K562 (cell line): ENCODE measurements at regions not wholly inside any gene's neighbourhood (a gene's known extent, or its start where the extent isn't known, plus 50 kb on each side); places are given as distances from the start of the nearest gene placed in this dataset.
"Not testable (repeated sequence)": the region's sequence is repeated elsewhere in the genome, so short reads cannot be mapped to it uniquely, and the experiment has no call there.

Experiments used
- ATAC-seq: fragments of 200-7000 bp; cut with Tn5 transposase; 3 replicates; pipeline ENCODE4 v1.9.1; 2020; ENCODE audit warnings: moderate library complexity
- BruUV-seq: library from RNA; stranded (reverse); fragments of 400-500 nt; replicated peaks from 2 replicates; lab custom pipeline; 2021; lab: Mats Ljungman, UMichigan
- CTCF ChIA-PET: fragments of 300-600 bp; formaldehyde crosslinking; extraction: SDS; loops from one replicate; lab custom pipeline; 2021; ENCODE audit warnings: low intra/inter-chr PET ratio; lab: Yijun Ruan, JAX
- POLR2A ChIA-PET: fragments of 300-600, 350-650 bp; sonication (Branson Sonifier 250); formaldehyde crosslinking; extraction: SDS; loops from one replicate; lab custom pipeline; 2021; ENCODE audit warnings: antibody characterized with exemption, inconsistent platforms; lab: Yijun Ruan, JAX
- DNase-seq, 4 experiments: peaks; one replicate each; pipeline versions ENCODE4 v3.0.0 to v3.0.0-alpha.2; 2011 to 2018; ENCODE audit warnings: low spot score in 3 of 4, mixed read lengths in 3 of 4; ENCODE audit errors: extremely low read depth in 1 of 4
- FAIRE-seq: peaks from 2 replicates; lab custom pipeline; 2011; peaks lifted over from hg19 to GRCh38; lab: Jason Lieb, UNC
- H2AFZ ChIP-seq: 2 replicates; pipeline ENCODE4 v1.6.0; 2011; ENCODE audit warnings: low read depth, low read length, control low read depth, inconsistent platforms
- H3K27ac ChIP-seq: fragments of 200-600 bp; 3 replicates; pipeline ENCODE4 v1.8.0; 2011; ENCODE audit warnings: low read depth, mild to moderate bottlenecking, control low read depth, inconsistent platforms, low read length, moderate library complexity, mixed read lengths; ENCODE audit errors: extremely low read depth
- H3K27me3 ChIP-seq, 2 experiments: fragments of 300-600 bp in 1 of 2; 2 replicates in 1 of 2; 3 replicates in 1 of 2; pipeline versions ENCODE4 v1.6.0 to v1.8.0; 2011; ENCODE audit warnings: inconsistent platforms in 2 of 2, low read length in 2 of 2, mild to moderate bottlenecking in 1 of 2, mixed read lengths in 1 of 2, moderate library complexity in 1 of 2; ENCODE audit not compliant: control insufficient read depth in 2 of 2, insufficient read depth in 2 of 2
- H3K36me3 ChIP-seq: fragments of 300-600 bp; 3 replicates; pipeline ENCODE4 v1.8.0; 2011; ENCODE audit warnings: mild to moderate bottlenecking, low read length, inconsistent platforms; ENCODE audit not compliant: control insufficient read depth, insufficient read depth
- H3K4me1 ChIP-seq, 2 experiments: fragments of 200-600 bp in 1 of 2; replicated peaks in 1 of 2; 2 replicates in 1 of 2; 3 replicates in 1 of 2; pipeline versions ENCODE4 v1.5.1 to v1.8.0; 2011; ENCODE audit warnings: inconsistent platforms in 2 of 2, low read length in 2 of 2, mild to moderate bottlenecking in 1 of 2, mixed read lengths in 1 of 2, moderate library complexity in 1 of 2; ENCODE audit not compliant: control insufficient read depth in 2 of 2, insufficient read depth in 2 of 2
- H3K4me2 ChIP-seq: 2 replicates; pipeline ENCODE4 v1.6.1; 2011; ENCODE audit warnings: low read length, control low read depth, inconsistent platforms, mixed read lengths; ENCODE audit not compliant: insufficient read depth
- H3K4me3 ChIP-seq: fragments of 200-600 bp; sonication (generic), shearing (Covaris generic); 2 replicates; pipeline ENCODE4 v1.5.1; 2016; ENCODE audit warnings: control low read depth, inconsistent platforms
- H3K79me2 ChIP-seq: fragments of 200-600 bp; 3 replicates; pipeline ENCODE4 v1.8.0; 2011; ENCODE audit warnings: low read length, inconsistent platforms; ENCODE audit not compliant: control insufficient read depth, insufficient read depth
- H3K9ac ChIP-seq, 2 experiments: 2 replicates each; pipeline versions ENCODE4 v1.6.0 to v1.6.1; 2011; ENCODE audit warnings: low read depth in 2 of 2, low read length in 2 of 2, control low read depth in 1 of 2, inconsistent platforms in 1 of 2, mild to moderate bottlenecking in 1 of 2, mixed read lengths in 1 of 2; ENCODE audit not compliant: insufficient read depth in 1 of 2
- H3K9me1 ChIP-seq: one replicate; pipeline ENCODE4 v1.6.0; 2011; ENCODE audit warnings: inconsistent platforms, mild to moderate bottlenecking, low read length, moderate library complexity; ENCODE audit not compliant: control insufficient read depth, insufficient read depth
- H3K9me3 ChIP-seq: replicated peaks from 2 replicates; pipeline ENCODE4 v1.5.1; 2011; ENCODE audit warnings: low read depth, low read length, inconsistent platforms; ENCODE audit not compliant: control insufficient read depth, insufficient read depth
- H4K20me1 ChIP-seq: replicated peaks from 2 replicates; pipeline ENCODE4 v1.6.1; 2011; ENCODE audit warnings: low read length, inconsistent platforms, mixed read lengths; ENCODE audit not compliant: control insufficient read depth, insufficient read depth
- EP400 ChIP-seq: fragments of 450-650 bp; IDR thresholded peaks from 2 replicates; pipeline ENCODE4 v1.6.1; 2017; ENCODE audit warnings: antibody characterized with exemption, mild to moderate bottlenecking, moderate library complexity
- NFRKB ChIP-seq: fragments of 450-650 bp; IDR thresholded peaks from 2 replicates; pipeline ENCODE4 v1.6.1; 2016; ENCODE audit warnings: low read depth
- SETDB1 ChIP-seq: IDR thresholded peaks from one replicate; pipeline ENCODE4 v1.6.1; 2012; ENCODE audit warnings: low read length, control low read depth, inconsistent platforms
- SRF ChIP-seq, 2 experiments: fragments of 250-450, 450-650 bp in 1 of 2; sonication (Bioruptor Pico) in 1 of 2; sonication (generic) in 1 of 2; formaldehyde crosslinking; IDR thresholded peaks; 2 replicates each; pipeline versions ENCODE4 v1.5.0 to v1.5.1; 2020 to 2022; ENCODE audit warnings: mild to moderate bottlenecking in 1 of 2, missing genetic modification reagents in 1 of 2
- ZNF3 ChIP-seq: fragments of 250-450 bp; sonication (Bioruptor Pico); IDR thresholded peaks from 2 replicates; pipeline ENCODE4 v1.5.0; 2021; ENCODE audit warnings: mild to moderate bottlenecking, moderate library complexity
- ZNF75A ChIP-seq: fragments of 450-650 bp; formaldehyde crosslinking; IDR thresholded peaks from 2 replicates; pipeline ENCODE4 v1.4.0; 2020; ENCODE audit warnings: mild to moderate bottlenecking
- WGBS: fragments of 100-300 bp; shearing (Covaris generic); methylation state at CpG from one replicate; pipeline ENCODE4 v1.1.6; 2016; ENCODE audit warnings: low coverage, mixed read lengths; ENCODE audit not compliant: insufficient coverage; ENCODE audit errors: missing lambda C conversion rate; 5-methylcytosine and 5-hydroxymethylcytosine counted together
- in situ Hi-C: fragments of 300-500 bp; cut with MboI; formaldehyde crosslinking; loops from 4 replicates; pipeline ENCODE4 v1.15.0; 2018; ENCODE audit warnings: inconsistent platforms, mixed read lengths
- intact Hi-C: fragments of 100-400 bp; cut with micrococcal nuclease; formaldehyde crosslinking; loops from 2 replicates; pipeline ENCODE4 v1.14.2; 2022
- TF ChIP-seq, protein P1 (sequence below): sonication (generic); formaldehyde crosslinking; IDR thresholded peaks from 2 replicates; pipeline ENCODE4 v1.8.0; 2022; ENCODE audit warnings: mild to moderate bottlenecking, missing genetic modification reagents

DNA sequence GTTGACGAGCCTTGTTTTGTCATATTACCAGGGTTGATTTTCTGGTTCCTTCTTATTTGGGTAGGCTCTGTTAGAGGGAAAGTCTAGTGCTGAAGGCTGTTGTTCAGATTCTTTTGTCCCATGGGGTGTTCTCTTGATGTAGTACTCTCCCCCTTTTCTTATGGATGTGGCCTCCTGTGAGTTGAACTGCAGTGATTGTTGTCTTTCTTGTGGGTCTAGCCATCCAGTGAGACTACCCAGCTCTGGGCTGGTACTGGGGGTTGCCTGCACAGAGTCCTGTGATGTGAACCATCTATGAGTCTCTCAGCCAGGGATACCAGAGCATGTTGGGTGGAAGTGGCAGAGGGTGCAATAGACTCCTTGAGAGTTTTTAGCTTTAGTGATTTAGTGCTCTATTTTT lies 680.6 kb downstream of the RFPL4B start:
- no peaks in the 10 kb centered on the region for H3K36me3 ChIP-seq
- no peaks in the 10 kb centered on the region for H3K9me1 ChIP-seq
- H3K4me3 ChIP-seq: no peak overlapping the region
- H3K27ac ChIP-seq: no peak overlapping the region
- no peak for ATAC-seq
- no peak overlapping the region for H3K9ac ChIP-seq
- no peak overlapping the region for H3K4me2 ChIP-seq
- in situ Hi-C loops: no loop called here
- H3K9me3 ChIP-seq: no peaks in the 10 kb centered on the region
- intact Hi-C loops: no loop called here
- 0% methylated on average over 1 of the region's 1 CpG for WGBS
- H2AFZ ChIP-seq: no peak overlapping the region
- POLR2A ChIA-PET: no interaction called here
- H4K20me1 ChIP-seq: no peaks in the 10 kb centered on the region
- H3K79me2 ChIP-seq: no peaks in the 10 kb centered on the region
- FAIRE-seq: no peak
- no peaks in the 10 kb centered on the region for H3K4me1 ChIP-seq
- BruUV-seq: no TSS peak
- no peak for DNase-seq
- TF ChIP-seq NFRKB (no peak), EP400 (no peak), SETDB1 (no peak), SRF (CRISPR knock-in tag; IDR thresholded peaks at IDR 0.05) (no peak), ZNF3 (CRISPR knock-in tag) (no peak), ZNF75A (no peak)
- TF ChIP-seq, protein P1, sequence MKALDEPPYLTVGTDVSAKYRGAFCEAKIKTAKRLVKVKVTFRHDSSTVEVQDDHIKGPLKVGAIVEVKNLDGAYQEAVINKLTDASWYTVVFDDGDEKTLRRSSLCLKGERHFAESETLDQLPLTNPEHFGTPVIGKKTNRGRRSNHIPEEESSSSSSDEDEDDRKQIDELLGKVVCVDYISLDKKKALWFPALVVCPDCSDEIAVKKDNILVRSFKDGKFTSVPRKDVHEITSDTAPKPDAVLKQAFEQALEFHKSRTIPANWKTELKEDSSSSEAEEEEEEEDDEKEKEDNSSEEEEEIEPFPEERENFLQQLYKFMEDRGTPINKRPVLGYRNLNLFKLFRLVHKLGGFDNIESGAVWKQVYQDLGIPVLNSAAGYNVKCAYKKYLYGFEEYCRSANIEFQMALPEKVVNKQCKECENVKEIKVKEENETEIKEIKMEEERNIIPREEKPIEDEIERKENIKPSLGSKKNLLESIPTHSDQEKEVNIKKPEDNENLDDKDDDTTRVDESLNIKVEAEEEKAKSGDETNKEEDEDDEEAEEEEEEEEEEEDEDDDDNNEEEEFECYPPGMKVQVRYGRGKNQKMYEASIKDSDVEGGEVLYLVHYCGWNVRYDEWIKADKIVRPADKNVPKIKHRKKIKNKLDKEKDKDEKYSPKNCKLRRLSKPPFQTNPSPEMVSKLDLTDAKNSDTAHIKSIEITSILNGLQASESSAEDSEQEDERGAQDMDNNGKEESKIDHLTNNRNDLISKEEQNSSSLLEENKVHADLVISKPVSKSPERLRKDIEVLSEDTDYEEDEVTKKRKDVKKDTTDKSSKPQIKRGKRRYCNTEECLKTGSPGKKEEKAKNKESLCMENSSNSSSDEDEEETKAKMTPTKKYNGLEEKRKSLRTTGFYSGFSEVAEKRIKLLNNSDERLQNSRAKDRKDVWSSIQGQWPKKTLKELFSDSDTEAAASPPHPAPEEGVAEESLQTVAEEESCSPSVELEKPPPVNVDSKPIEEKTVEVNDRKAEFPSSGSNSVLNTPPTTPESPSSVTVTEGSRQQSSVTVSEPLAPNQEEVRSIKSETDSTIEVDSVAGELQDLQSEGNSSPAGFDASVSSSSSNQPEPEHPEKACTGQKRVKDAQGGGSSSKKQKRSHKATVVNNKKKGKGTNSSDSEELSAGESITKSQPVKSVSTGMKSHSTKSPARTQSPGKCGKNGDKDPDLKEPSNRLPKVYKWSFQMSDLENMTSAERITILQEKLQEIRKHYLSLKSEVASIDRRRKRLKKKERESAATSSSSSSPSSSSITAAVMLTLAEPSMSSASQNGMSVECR (CRISPR knock-in tag): no peak
- H3K27me3 ChIP-seq: no peaks in the 10 kb centered on the region
- CTCF ChIA-PET: no interaction called here

DNA sequence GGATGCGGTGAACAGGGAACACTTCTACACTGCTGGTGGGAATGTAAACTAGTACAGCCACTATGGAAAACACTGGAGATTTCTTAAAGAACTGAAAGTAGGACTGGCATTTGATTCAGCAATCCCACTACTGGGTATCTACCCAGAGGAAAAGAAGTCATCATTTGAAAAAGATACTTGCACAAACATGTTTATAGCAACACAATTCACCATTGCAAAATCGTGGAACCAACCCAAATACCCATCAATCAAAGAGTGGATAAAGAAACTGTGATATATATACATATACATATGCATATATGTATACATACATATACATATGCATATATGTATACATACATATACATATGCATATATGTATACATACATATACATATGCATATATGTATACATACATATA lies 682.0 kb downstream of the RFPL4B start:
- intact Hi-C loops, H3K4me1 ChIP-seq, BruUV-seq, H3K27me3 ChIP-seq, H3K9me1 ChIP-seq, FAIRE-seq, H3K9ac ChIP-seq, H2AFZ ChIP-seq, in situ Hi-C loops, H3K79me2 ChIP-seq, H3K36me3 ChIP-seq, ATAC-seq, H3K4me2 ChIP-seq, H4K20me1 ChIP-seq, DNase-seq, POLR2A ChIA-PET, H3K4me3 ChIP-seq, H3K27ac ChIP-seq, H3K9me3 ChIP-seq, CTCF ChIA-PET: not testable (repeated sequence)
- WGBS: 15% methylated on average over 2 of the region's 2 CpGs
